Neuronal stem cell (in vitro differentiated cells): ENCODE measurements at regions not wholly inside any gene's neighbourhood (a gene's known extent, or its start where the extent isn't known, plus 50 kb on each side); places are given as distances from the start of the nearest gene placed in this dataset.

Experiments
- DNase-seq: peaks from one replicate; pipeline ENCODE4 v3.0.0-alpha.2; 2013; ENCODE audit warnings: low spot score
- H2AFZ ChIP-seq: one replicate; pipeline ENCODE4 v1.6.1; 2013; ENCODE audit warnings: mild to moderate bottlenecking, low read length, inconsistent platforms
- H2AK5ac ChIP-seq: 2 replicates; pipeline ENCODE4 v1.6.1; 2013; ENCODE audit warnings: low read depth, mild to moderate bottlenecking, inconsistent platforms, low read length, moderate library complexity, mixed read lengths
- H2BK120ac ChIP-seq: 2 replicates; pipeline ENCODE4 v1.6.1; 2013; ENCODE audit warnings: low read depth, mild to moderate bottlenecking, inconsistent platforms, low read length, moderate library complexity, mixed read lengths
- H2BK12ac ChIP-seq: one replicate; pipeline ENCODE4 v1.6.1; 2013; ENCODE audit warnings: low read length, inconsistent platforms
- H2BK15ac ChIP-seq: 2 replicates; pipeline ENCODE4 v1.6.1; 2013; ENCODE audit warnings: mild to moderate bottlenecking, low read length, inconsistent platforms, mixed read lengths
- H2BK5ac ChIP-seq: one replicate; pipeline ENCODE4 v1.6.1; 2013; ENCODE audit warnings: inconsistent platforms, mild to moderate bottlenecking, low read length, moderate library complexity
- H3K14ac ChIP-seq: one replicate; pipeline ENCODE4 v1.6.1; 2013; ENCODE audit warnings: low read length, inconsistent platforms
- H3K18ac ChIP-seq: 2 replicates; pipeline ENCODE4 v1.6.1; 2013; ENCODE audit warnings: low read length, inconsistent platforms
- H3K23ac ChIP-seq: 2 replicates; pipeline ENCODE4 v1.6.1; 2013; ENCODE audit warnings: low read depth, mild to moderate bottlenecking, mixed read lengths, low read length, inconsistent platforms; ENCODE audit not compliant: poor library complexity
- H3K27ac ChIP-seq: replicated peaks from 3 replicates; pipeline ENCODE4 v1.5.1; 2013; ENCODE audit warnings: low read length, inconsistent platforms
- H3K27me3 ChIP-seq, 3 experiments: 2 replicates each; pipeline ENCODE4 v1.6.1; 2013; ENCODE audit warnings: low read length in 3 of 3, mild to moderate bottlenecking in 2 of 3, inconsistent platforms in 1 of 3, low read depth in 1 of 3, mixed read lengths in 1 of 3, moderate library complexity in 1 of 3; ENCODE audit not compliant: control insufficient read depth in 3 of 3, insufficient read depth in 3 of 3
- H3K36me3 ChIP-seq, 2 donors: replicated peaks in 1 of 2; 2 replicates each; pipeline ENCODE4 v1.6.1; 2013; ENCODE audit warnings: low read length in 2 of 2; ENCODE audit not compliant: control insufficient read depth in 2 of 2, insufficient read depth in 2 of 2
- H3K4ac ChIP-seq: 2 replicates; pipeline ENCODE4 v1.6.1; 2013; ENCODE audit warnings: inconsistent platforms, mild to moderate bottlenecking, low read length, moderate library complexity
- H3K4me1 ChIP-seq, 2 donors: 1 replicate in 1 of 2; 2 replicates in 1 of 2; pipeline ENCODE4 v1.6.1; 2013; ENCODE audit warnings: low read length in 2 of 2, low read depth in 1 of 2; ENCODE audit not compliant: control insufficient read depth in 2 of 2, insufficient read depth in 1 of 2
- H3K4me2 ChIP-seq: one replicate; pipeline ENCODE4 v1.6.1; 2013; ENCODE audit warnings: mild to moderate bottlenecking, low read length, inconsistent platforms; ENCODE audit not compliant: insufficient read depth, poor library complexity, severe bottlenecking
- H3K4me3 ChIP-seq, 2 donors: 2 replicates each; pipeline ENCODE4 v1.5.1; 2013; ENCODE audit warnings: low read length in 2 of 2, mild to moderate bottlenecking in 2 of 2, inconsistent platforms in 1 of 2, moderate library complexity in 1 of 2
- H3K79me1 ChIP-seq: one replicate; pipeline ENCODE4 v1.6.1; 2013; ENCODE audit warnings: low read depth, mild to moderate bottlenecking, inconsistent platforms, low read length, moderate library complexity
- H3K9ac ChIP-seq: one replicate; pipeline ENCODE4 v1.6.1; 2013; ENCODE audit warnings: mild to moderate bottlenecking, low read depth, low read length, inconsistent platforms; ENCODE audit not compliant: poor library complexity
- H3K9me3 ChIP-seq, 2 donors: replicated peaks in 1 of 2; 2 replicates each; pipeline versions ENCODE3 to v1.6.1; 2013; ENCODE audit warnings: low read length in 2 of 2, mild to moderate bottlenecking in 2 of 2, inconsistent platforms in 1 of 2, low read depth in 1 of 2, mixed read lengths in 1 of 2, moderate library complexity in 1 of 2; ENCODE audit not compliant: control insufficient read depth in 2 of 2, insufficient read depth in 1 of 2
- H4K8ac ChIP-seq: one replicate; pipeline ENCODE4 v1.6.1; 2013; ENCODE audit warnings: low read depth, mild to moderate bottlenecking, inconsistent platforms, low read length, moderate library complexity
- H4K91ac ChIP-seq: one replicate; pipeline ENCODE4 v1.6.1; 2013; ENCODE audit warnings: low read length, low read depth, mild to moderate bottlenecking, inconsistent platforms; ENCODE audit not compliant: poor library complexity
- WGBS, 2 donors: extraction: QIAGEN DNeasy Blood & Tissue Kit; methylation state at CpG; one replicate each; pipeline ENCODE4 v1.1.7; 2013; ENCODE audit warnings: missing lambda C conversion rate in 2 of 2, mixed read lengths in 1 of 2; ENCODE audit not compliant: insufficient read length in 2 of 2, insufficient replicate concordance in 1 of 2; ENCODE audit errors: extremely low coverage in 2 of 2; 5-methylcytosine and 5-hydroxymethylcytosine counted together

DNA sequence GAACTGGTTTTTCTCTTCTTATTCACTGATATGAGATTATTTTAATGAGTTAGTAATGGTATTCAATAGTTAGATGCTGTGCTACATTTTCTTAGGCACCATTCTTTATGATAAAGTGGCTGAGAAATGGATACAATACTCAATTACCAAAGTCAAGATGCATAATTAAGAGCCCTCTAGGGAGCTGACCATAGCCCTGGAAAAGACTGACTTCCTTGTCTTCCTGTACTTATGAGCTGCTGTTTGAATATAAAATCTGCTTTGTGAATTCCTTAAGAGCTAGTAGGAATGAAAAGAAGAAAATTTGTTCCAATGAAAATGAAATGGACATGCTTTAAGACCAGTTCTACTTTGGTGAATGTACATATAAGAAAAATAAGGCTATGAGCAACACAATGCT is 452.3 kb downstream of the KCNA4 start:
- Histone ChIP-seq H2BK120ac (no peak overlapping the region), H3K27ac (no peak overlapping the region)

DNA sequence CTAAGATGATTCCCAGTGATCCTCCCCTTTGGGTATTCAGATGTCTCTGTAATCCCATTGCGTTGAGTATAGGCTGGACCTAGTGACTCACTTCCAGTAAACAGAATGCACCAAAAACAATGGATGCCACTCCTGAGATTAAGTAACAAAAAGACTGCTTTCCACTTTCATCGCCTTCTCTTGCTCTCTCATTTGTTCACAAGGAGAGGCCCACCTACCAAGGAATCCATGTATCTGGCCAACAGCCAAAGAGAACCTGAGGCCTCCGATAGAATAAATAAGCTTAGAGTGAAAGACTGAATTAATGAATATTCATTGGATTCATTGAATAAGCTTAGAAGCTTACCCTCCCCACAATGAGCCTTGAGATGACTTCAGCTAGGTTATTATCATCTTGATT is 454.6 kb downstream of the KCNA4 start:
- Histone ChIP-seq H3K23ac (no peak overlapping the region), H2BK120ac (no peak overlapping the region), H3K4ac (no peak overlapping the region), H4K8ac (no peak overlapping the region), H2BK15ac (no peak overlapping the region), H3K9ac (no peak overlapping the region), H2BK12ac (no peak overlapping the region), H3K18ac (no peak overlapping the region), H2AFZ (no peak overlapping the region), H3K9me3 (no peaks in the 10 kb centered on the region), H3K36me3 (no peaks in the 10 kb centered on the region), H3K4me2 (no peak overlapping the region), H3K4me1 (peaks cover 0 to 3% of the 10 kb centered on the region in 2 donors), H2BK5ac (no peak overlapping the region), H3K27ac (no peak overlapping the region), H3K4me3 (no peak overlapping the region), H3K14ac (no peak overlapping the region), H4K91ac (no peak overlapping the region), H2AK5ac (no peak overlapping the region), H3K79me1 (no peaks in the 10 kb centered on the region), H3K27me3 (no peaks in the 10 kb centered on the region)
- WGBS, 2 donors: no CpG with 5 or more reads among the region's 3 CpGs
- no peak for DNase-seq

More for the DNA sequence above, 452.3 kb downstream of the KCNA4 start:
- no peak overlapping the region for H3K18ac ChIP-seq
- no peak for DNase-seq
- H3K36me3 ChIP-seq: no peaks in the 10 kb centered on the region
- H3K14ac ChIP-seq: no peak overlapping the region
- H4K91ac ChIP-seq: no peak overlapping the region
- H3K79me1 ChIP-seq: no peaks in the 10 kb centered on the region
- no peaks in the 10 kb centered on the region for H3K27me3 ChIP-seq
- H3K4me2 ChIP-seq: no peak overlapping the region
- no peaks in the 10 kb centered on the region for H3K9me3 ChIP-seq
- H2BK12ac ChIP-seq: no peak overlapping the region
- no peak overlapping the region for H2AK5ac ChIP-seq
- H3K4me3 ChIP-seq: no peak overlapping the region
- H3K4me1 ChIP-seq: peaks cover 0 to 3% of the 10 kb centered on the region in 2 donors
- no peak overlapping the region for H3K23ac ChIP-seq
- no peak overlapping the region for H2BK15ac ChIP-seq
- no peak overlapping the region for H2AFZ ChIP-seq
- H3K4ac ChIP-seq: no peak overlapping the region
- H4K8ac ChIP-seq: no peak overlapping the region
- H3K9ac ChIP-seq: no peak overlapping the region
- no peak overlapping the region for H2BK5ac ChIP-seq

DNA sequence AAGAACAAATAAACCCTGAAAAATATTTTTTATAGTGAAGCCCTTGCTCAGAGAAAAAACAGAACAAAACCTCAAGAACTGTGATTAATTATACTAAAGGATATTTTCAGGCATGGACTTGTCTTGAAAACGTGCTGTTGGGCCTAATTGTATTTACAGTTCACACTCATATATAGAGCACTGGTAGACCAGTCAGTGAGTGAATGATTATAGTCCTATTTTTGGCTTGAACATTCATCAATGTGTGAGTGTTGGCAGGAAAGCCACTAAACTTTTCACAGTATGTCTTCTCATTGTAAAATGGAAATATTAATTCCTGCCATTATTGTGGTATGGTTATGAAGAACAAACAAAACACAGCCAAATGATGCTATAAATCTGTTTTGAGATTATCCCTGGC is 462.8 kb downstream of the KCNA4 start:
- no peak overlapping the region for H3K18ac ChIP-seq

DNA sequence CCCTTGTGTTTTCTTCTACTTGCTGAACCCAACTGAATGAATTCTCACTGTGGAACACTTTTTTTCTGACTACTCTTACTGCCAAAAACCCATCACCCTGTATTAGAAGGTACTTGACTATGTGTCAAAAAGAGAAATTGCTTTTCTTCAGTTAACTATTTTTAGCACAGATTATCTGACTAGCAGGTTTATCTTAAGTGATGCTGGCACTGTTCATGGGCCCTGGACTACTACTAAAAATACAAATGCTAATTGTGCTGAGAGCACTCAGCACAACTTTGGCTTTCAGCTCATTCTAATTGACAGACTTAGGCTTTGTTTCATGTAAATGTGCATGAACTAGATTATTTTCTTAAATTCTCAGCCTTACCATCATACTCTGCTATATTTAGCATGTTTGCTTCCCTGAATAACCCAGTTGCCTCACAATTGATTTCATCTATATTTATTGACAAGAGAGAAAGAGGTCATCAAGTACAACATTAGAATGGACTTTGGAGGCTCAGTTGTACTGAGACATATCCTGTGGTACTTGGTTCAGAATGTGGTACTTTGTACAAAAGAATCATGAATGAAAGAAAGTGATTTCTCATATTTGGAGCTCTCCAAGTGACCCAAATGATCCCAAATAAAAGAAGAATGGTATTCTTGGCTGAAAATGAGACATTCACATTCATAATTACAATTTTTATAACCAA is 478.3 kb downstream of the KCNA4 start:
- DNase-seq: no peak
- no peak overlapping the region for H3K27ac ChIP-seq
- H3K4me1 ChIP-seq: no peaks in the 10 kb centered on the region
- no peak overlapping the region for H4K91ac ChIP-seq
- H3K27me3 ChIP-seq: no peaks in the 10 kb centered on the region
- H2AFZ ChIP-seq: no peak overlapping the region
- no peak overlapping the region for H2BK120ac ChIP-seq
- no peaks in the 10 kb centered on the region for H3K36me3 ChIP-seq
- H3K18ac ChIP-seq: no peak overlapping the region
- no peak overlapping the region for H3K4me2 ChIP-seq
- no peak overlapping the region for H2BK15ac ChIP-seq
- no peak overlapping the region for H2BK12ac ChIP-seq
- no peaks in the 10 kb centered on the region for H3K79me1 ChIP-seq
- no peak overlapping the region for H3K4me3 ChIP-seq
- H3K23ac ChIP-seq: no peak overlapping the region
- no peak overlapping the region for H3K9ac ChIP-seq
- no peak overlapping the region for H2BK5ac ChIP-seq
- H3K4ac ChIP-seq: no peak overlapping the region
- H3K14ac ChIP-seq: no peak overlapping the region
- no peak overlapping the region for H4K8ac ChIP-seq
- no peak overlapping the region for H2AK5ac ChIP-seq
- H3K9me3 ChIP-seq: no peaks in the 10 kb centered on the region

More for the DNA sequence above, 462.8 kb downstream of the KCNA4 start:
- Histone ChIP-seq H3K14ac (no peak overlapping the region), H3K23ac (no peak overlapping the region), H2AFZ (no peak overlapping the region), H2AK5ac (no peak overlapping the region), H4K91ac (no peak overlapping the region), H3K4ac (no peak overlapping the region), H3K79me1 (no peaks in the 10 kb centered on the region), H3K27me3 (no peaks in the 10 kb centered on the region), H2BK120ac (no peak overlapping the region), H3K36me3 (no peaks in the 10 kb centered on the region), H3K9me3 (no peaks in the 10 kb centered on the region), H4K8ac (no peak overlapping the region), H2BK5ac (no peak overlapping the region), H3K4me1 (no peaks in the 10 kb centered on the region), H3K4me3 (no peak overlapping the region), H2BK12ac (no peak overlapping the region), H3K27ac (no peak overlapping the region), H3K9ac (no peak overlapping the region), H3K4me2 (no peak overlapping the region), H2BK15ac (no peak overlapping the region)
- WGBS, 2 donors: no CpG with 5 or more reads among the region's 1 CpG
- no peak for DNase-seq
